Gastroesophageal sphincter (tissue), 4 donors: ENCODE measurements at regions not wholly inside any gene's neighbourhood (a gene's known extent, or its start where the extent isn't known, plus 50 kb on each side); places are given as distances from the start of the nearest gene placed in this dataset.

Experiments used
- ATAC-seq: fragments of 150-250 bp; one replicate; pipeline ENCODE4 v1.9.1; 2016; ENCODE audit warnings: mild to moderate bottlenecking, moderate library complexity
- H3K27ac ChIP-seq, 4 donors: fragments of 200-600 bp; sonication (generic) in 3 of 4; 1 replicate in 3 of 4; 2 replicates in 1 of 4; pipeline ENCODE4 v1.5.1; 2016 to 2019
- H3K27me3 ChIP-seq: fragments of 200-600 bp; sonication (generic); one replicate; pipeline ENCODE4 v1.5.1; 2019
- H3K36me3 ChIP-seq, 2 donors: fragments of 200-600 bp; sonication (generic); one replicate each; pipeline ENCODE4 v1.5.1; 2019; ENCODE audit warnings: control low read depth in 1 of 2
- H3K4me1 ChIP-seq, 3 donors: fragments of 200-600 bp; sonication (generic); 1 replicate in 2 of 3; 2 replicates in 1 of 3; pipeline ENCODE4 v1.5.1; 2016 to 2019; ENCODE audit warnings: control low read depth in 2 of 3
- H3K4me3 ChIP-seq, 2 donors: fragments of 200-600 bp; sonication (generic); one replicate each; pipeline ENCODE4 v1.5.1; 2019; ENCODE audit warnings: mild to moderate bottlenecking in 1 of 2, moderate library complexity in 1 of 2
- H3K9me3 ChIP-seq, 3 donors: fragments of 200-600 bp; sonication (generic); one replicate each; pipeline ENCODE4 v1.5.1; 2017 to 2019; ENCODE audit warnings: control low read depth in 2 of 3
- CTCF ChIP-seq, 4 experiments: fragments of 200-600 bp in 2 of 4; fragments of 450-650 bp in 2 of 4; sonication (generic) in 1 of 4; IDR thresholded peaks; one replicate each; pipeline ENCODE4 v1.5.1; 2017 to 2019; ENCODE audit warnings: antibody characterized with exemption in 4 of 4, mild to moderate bottlenecking in 2 of 4, moderate library complexity in 2 of 4
- EP300 ChIP-seq: sonication (generic); formaldehyde crosslinking; IDR thresholded peaks from one replicate; pipeline ENCODE4 v1.6.1; 2017; ENCODE audit warnings: antibody characterized with exemption, mild to moderate bottlenecking
- POLR2A ChIP-seq, 2 donors: fragments of 450-650 bp; IDR thresholded peaks; one replicate each; pipeline ENCODE4 v1.6.1; 2017; ENCODE audit warnings: antibody characterized with exemption in 2 of 2, mild to moderate bottlenecking in 2 of 2, moderate library complexity in 1 of 2
- POLR2AphosphoS5 ChIP-seq: sonication (generic); formaldehyde crosslinking; IDR thresholded peaks from one replicate; pipeline ENCODE4 v1.6.1; 2017; ENCODE audit warnings: antibody characterized with exemption
- WGBS, 2 donors: methylation state at CpG; one replicate each; pipeline ENCODE4 v1.1.5; 2018; ENCODE audit warnings: low coverage in 1 of 2; 5-methylcytosine and 5-hydroxymethylcytosine counted together

- Histone ChIP-seq H3K27ac (no peak overlapping the region), H3K27me3 (no peaks in the 10 kb centered on the region), H3K36me3 (no peaks in the 10 kb centered on the region), H3K9me3 (no peaks in the 10 kb centered on the region), H3K4me1 (no peaks in the 10 kb centered on the region), H3K4me3 (no peak overlapping the region)
- TF ChIP-seq CTCF (IDR thresholded peaks at IDR 0.05) (no peak), POLR2A (IDR thresholded peaks at IDR 0.05) (no peak), POLR2AphosphoS5 (no peak), EP300 (no peak)
- ATAC-seq: no peak
- WGBS, 2 donors: 71 to 80% methylated on average over 1 of the region's 2 CpGs
Observed at GRCh38 chr4:120130786-120131185, 64.1 kb upstream of the MAD2L1 start.
